ENCODE measurements at regions not wholly inside any gene's neighbourhood (a gene's known extent, or its start where the extent isn't known, plus 50 kb on each side); places are given as distances from the start of the nearest gene placed in this dataset.

DNA sequence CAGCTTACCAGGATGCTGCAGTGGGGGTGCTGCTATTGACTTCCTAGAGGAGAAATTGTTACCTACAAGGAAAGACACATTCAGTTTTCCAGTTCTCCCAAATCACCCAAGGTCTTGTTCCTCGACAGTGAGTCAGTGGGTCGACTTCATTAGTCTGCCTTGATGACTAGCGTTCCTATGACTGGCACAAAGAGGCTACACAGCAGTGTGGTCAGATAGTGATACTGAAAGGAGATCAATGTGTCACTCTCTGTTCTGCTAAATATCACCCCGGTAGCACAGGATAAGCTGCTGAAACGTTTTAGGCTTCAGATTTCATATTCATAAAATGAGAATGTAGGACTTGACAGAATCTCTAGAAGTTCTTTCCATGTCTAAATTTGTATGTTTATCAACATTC is 357.4 kb downstream of the LMX1A start:
- POLR2A ChIA-PET, result no interaction called here
- CTCF ChIA-PET, result no interaction called here
- DNase-seq (no peak), ATAC-seq (no peak)
- H3K36me3 Mint-ChIP-seq (ENCODE audit: low read depth), result no peaks in the 10 kb centered on the region
- H3K4me3 Mint-ChIP-seq, result no peak overlapping the region
- H3K4me1 Mint-ChIP-seq (ENCODE audit: low read depth), result no peaks in the 10 kb centered on the region
- no peak overlapping the region for H3K27ac Mint-ChIP-seq
- H3K9me3 Mint-ChIP-seq (ENCODE audit: insufficient read depth), result no peaks in the 10 kb centered on the region
- no peaks in the 10 kb centered on the region for H3K27me3 Mint-ChIP-seq (ENCODE audit: low read depth)

DNA sequence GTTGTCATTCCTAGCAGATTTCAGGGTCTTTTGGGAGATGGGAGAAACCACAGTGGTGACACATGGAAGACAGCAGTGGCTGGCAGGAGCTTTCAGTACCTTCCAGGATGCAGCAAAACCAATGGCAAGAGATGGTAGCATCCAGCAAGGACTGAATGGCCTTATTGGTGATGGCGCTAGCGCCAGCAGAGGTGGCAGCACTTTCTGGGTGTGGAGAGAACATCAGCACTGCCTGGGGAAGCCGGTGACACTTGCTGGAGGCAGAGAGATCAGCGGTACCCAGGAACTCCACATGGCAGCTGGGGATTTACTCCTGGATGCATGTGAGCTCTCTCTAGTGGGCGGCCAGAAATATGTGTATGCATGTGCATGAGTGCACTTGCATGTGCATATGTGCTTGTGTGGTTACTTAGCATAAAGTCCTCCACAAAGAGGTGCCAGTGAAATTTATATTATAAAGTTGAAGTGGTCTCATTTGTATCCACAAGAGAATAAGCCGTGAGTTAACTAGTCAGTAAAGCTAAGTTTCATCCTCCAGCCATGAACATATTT is 364.7 kb downstream of the LMX1A start:
- ChIA-PET CTCF (no interaction called here), POLR2A (no interaction called here)
- Mint-ChIP-seq H3K9me3 (ENCODE audit: insufficient read depth) (no peaks in the 10 kb centered on the region), H3K27me3 (ENCODE audit: low read depth) (no peaks in the 10 kb centered on the region), H3K36me3 (ENCODE audit: low read depth) (no peaks in the 10 kb centered on the region), H3K27ac (no peak overlapping the region), H3K4me1 (ENCODE audit: low read depth) (no peaks in the 10 kb centered on the region), H3K4me3 (no peak overlapping the region)
- ATAC-seq (no peak), DNase-seq (no peak)

GRCh38 chr1:164983023-164983650 is 373.4 kb downstream of the LMX1A start:
- no peak overlapping the region for H3K27ac Mint-ChIP-seq
- H3K4me1 Mint-ChIP-seq (ENCODE audit: low read depth), result no peaks in the 10 kb centered on the region
- no peaks in the 10 kb centered on the region for H3K27me3 Mint-ChIP-seq (ENCODE audit: low read depth)
- ChIA-PET POLR2A (no interaction called here), CTCF (no interaction called here)
- no peak for ATAC-seq
- no peak overlapping the region for H3K4me3 Mint-ChIP-seq
- no peaks in the 10 kb centered on the region for H3K36me3 Mint-ChIP-seq (ENCODE audit: low read depth)
- H3K9me3 Mint-ChIP-seq (ENCODE audit: insufficient read depth), result no peaks in the 10 kb centered on the region
- DNase-seq, result no peak

GRCh38 chr1:164982545-164982944 is 374.0 kb downstream of the LMX1A start:
- no peaks in the 10 kb centered on the region for H3K9me3 Mint-ChIP-seq (ENCODE audit: insufficient read depth)
- H3K4me3 Mint-ChIP-seq, result no peak overlapping the region
- DNase-seq (no peak), ATAC-seq (no peak)
- ChIA-PET CTCF (no interaction called here), POLR2A (no interaction called here)
- H3K4me1 Mint-ChIP-seq (ENCODE audit: low read depth), result no peaks in the 10 kb centered on the region
- no peaks in the 10 kb centered on the region for H3K27me3 Mint-ChIP-seq (ENCODE audit: low read depth)
- H3K36me3 Mint-ChIP-seq (ENCODE audit: low read depth), result no peaks in the 10 kb centered on the region
- no peak overlapping the region for H3K27ac Mint-ChIP-seq

DNA sequence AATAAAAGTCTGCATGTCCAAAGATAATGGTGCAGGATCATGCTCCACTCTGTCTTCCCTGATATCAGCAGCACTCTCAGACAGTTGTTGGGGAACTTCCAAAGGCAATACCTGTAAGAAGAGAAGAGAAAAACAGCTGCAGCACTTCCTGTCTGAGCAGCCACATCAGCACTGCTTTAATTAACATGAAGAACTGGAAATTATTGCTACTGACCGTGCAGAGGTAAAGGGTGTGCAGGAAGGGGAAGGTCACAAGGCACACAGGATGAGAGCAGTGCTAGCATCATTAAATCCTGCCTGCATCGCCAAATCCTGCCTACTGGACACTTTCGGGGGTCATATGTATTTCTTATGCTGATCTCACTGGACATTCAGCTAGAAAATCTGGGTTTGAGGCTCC is 379.0 kb downstream of the LMX1A start:
- POLR2A ChIA-PET, result no interaction called here
- CTCF ChIA-PET, result no interaction called here
- DNase-seq, result no peak
- no peaks in the 10 kb centered on the region for H3K9me3 Mint-ChIP-seq (ENCODE audit: insufficient read depth)
- H3K4me3 Mint-ChIP-seq, result no peak overlapping the region
- H3K27ac Mint-ChIP-seq, result no peak overlapping the region
- no peaks in the 10 kb centered on the region for H3K4me1 Mint-ChIP-seq (ENCODE audit: low read depth)
- H3K36me3 Mint-ChIP-seq (ENCODE audit: low read depth), result no peaks in the 10 kb centered on the region
- no peaks in the 10 kb centered on the region for H3K27me3 Mint-ChIP-seq (ENCODE audit: low read depth)
- no peak for ATAC-seq

GRCh38 chr1:164971921-164972415 is 384.5 kb downstream of the LMX1A start:
- Mint-ChIP-seq H3K4me1 (ENCODE audit: low read depth) (no peaks in the 10 kb centered on the region), H3K27ac (no peak overlapping the region), H3K9me3 (ENCODE audit: insufficient read depth) (no peaks in the 10 kb centered on the region), H3K36me3 (ENCODE audit: low read depth) (no peaks in the 10 kb centered on the region), H3K27me3 (ENCODE audit: low read depth) (no peaks in the 10 kb centered on the region), H3K4me3 (no peak overlapping the region)
- DNase-seq (no peak), ATAC-seq (no peak)
- ChIA-PET CTCF (no interaction called here), POLR2A (no interaction called here)

DNA sequence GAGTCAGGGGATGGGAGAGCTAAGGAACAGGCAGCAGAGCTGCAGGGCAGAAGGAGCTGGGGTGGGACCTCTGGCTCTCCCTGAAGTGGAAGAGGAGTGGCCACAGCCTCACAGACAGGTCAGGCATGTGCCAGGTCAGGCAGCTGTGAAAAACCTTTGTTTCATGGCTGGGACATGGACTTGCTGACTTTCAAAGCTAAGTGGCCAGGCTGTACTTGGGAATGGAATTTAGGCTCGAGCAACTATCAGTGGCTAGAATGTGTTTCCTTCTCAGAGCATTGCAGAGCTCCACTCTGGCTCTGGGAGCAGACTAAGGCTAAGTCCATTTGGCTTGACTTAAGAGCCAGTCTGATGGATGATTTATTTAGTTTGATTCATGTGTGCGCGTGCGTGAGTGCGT is 385.1 kb downstream of the LMX1A start:
- Mint-ChIP-seq H3K27me3 (ENCODE audit: low read depth) (no peaks in the 10 kb centered on the region), H3K4me1 (ENCODE audit: low read depth) (no peaks in the 10 kb centered on the region), H3K9me3 (ENCODE audit: insufficient read depth) (no peaks in the 10 kb centered on the region), H3K27ac (no peak overlapping the region), H3K4me3 (no peak overlapping the region), H3K36me3 (ENCODE audit: low read depth) (no peaks in the 10 kb centered on the region)
- no peak for DNase-seq
- no peak for ATAC-seq
- CTCF ChIA-PET, result no interaction called here
- POLR2A ChIA-PET, result no interaction called here

DNA sequence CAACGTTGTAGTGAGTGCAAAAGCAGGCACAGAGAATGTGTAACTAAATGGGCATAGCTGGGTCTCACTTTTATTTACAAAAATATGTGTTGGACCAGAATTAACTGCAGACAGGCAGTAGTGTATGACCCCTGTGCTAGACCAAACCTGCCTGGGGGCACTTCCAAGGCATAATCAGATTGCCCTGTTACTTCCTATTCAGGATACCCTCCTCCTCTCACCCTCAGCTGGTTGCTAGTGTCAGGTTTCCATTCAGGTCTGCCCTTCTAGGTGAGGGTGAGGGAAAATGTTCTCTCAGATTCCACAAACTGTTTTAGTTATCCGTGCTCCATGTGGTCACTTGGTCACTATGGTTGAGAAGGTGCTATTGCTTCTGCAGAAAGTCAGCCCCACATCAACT is 387.3 kb downstream of the LMX1A start:
- H3K36me3 Mint-ChIP-seq (ENCODE audit: low read depth), result no peaks in the 10 kb centered on the region
- H3K27ac Mint-ChIP-seq, result no peak overlapping the region
- ChIA-PET POLR2A (no interaction called here), CTCF (no interaction called here)
- no peaks in the 10 kb centered on the region for H3K9me3 Mint-ChIP-seq (ENCODE audit: insufficient read depth)
- no peak for ATAC-seq
- H3K27me3 Mint-ChIP-seq (ENCODE audit: low read depth), result no peaks in the 10 kb centered on the region
- no peak for DNase-seq
- H3K4me3 Mint-ChIP-seq, result no peak overlapping the region
- no peaks in the 10 kb centered on the region for H3K4me1 Mint-ChIP-seq (ENCODE audit: low read depth)

- no peak for DNase-seq
Observed at GRCh38 chr1:164967300-164967699, 389.2 kb downstream of the LMX1A start.

GRCh38 chr1:164961715-164962114 is 394.8 kb downstream of the LMX1A start:
- ChIA-PET POLR2A (interaction anchor here (0.6 kb wide), 1 partner anchor 925 kb away, joined by 6 read pairs; no protein-coding TSS in a partner anchor), CTCF (no interaction called here)
- H3K4me3 Mint-ChIP-seq, result no peak overlapping the region
- H3K27ac Mint-ChIP-seq, result no peak overlapping the region
- DNase-seq (no peak), ATAC-seq (no peak)
- H3K36me3 Mint-ChIP-seq (ENCODE audit: low read depth), result no peaks in the 10 kb centered on the region
- H3K9me3 Mint-ChIP-seq (ENCODE audit: insufficient read depth), result peaks cover 3% of the 10 kb centered on the region
- H3K4me1 Mint-ChIP-seq (ENCODE audit: low read depth), result no peaks in the 10 kb centered on the region
- no peaks in the 10 kb centered on the region for H3K27me3 Mint-ChIP-seq (ENCODE audit: low read depth)

More at GRCh38 chr1:164967300-164967699, 389.2 kb downstream of the LMX1A start:
- Mint-ChIP-seq H3K4me3 (no peak overlapping the region), H3K9me3 (ENCODE audit: insufficient read depth) (no peaks in the 10 kb centered on the region), H3K4me1 (ENCODE audit: low read depth) (no peaks in the 10 kb centered on the region), H3K27me3 (ENCODE audit: low read depth) (no peaks in the 10 kb centered on the region), H3K36me3 (ENCODE audit: low read depth) (no peaks in the 10 kb centered on the region), H3K27ac (no peak overlapping the region)
- POLR2A ChIA-PET, result no interaction called here
- ATAC-seq, result no peak
- CTCF ChIA-PET, result no interaction called here

DNA sequence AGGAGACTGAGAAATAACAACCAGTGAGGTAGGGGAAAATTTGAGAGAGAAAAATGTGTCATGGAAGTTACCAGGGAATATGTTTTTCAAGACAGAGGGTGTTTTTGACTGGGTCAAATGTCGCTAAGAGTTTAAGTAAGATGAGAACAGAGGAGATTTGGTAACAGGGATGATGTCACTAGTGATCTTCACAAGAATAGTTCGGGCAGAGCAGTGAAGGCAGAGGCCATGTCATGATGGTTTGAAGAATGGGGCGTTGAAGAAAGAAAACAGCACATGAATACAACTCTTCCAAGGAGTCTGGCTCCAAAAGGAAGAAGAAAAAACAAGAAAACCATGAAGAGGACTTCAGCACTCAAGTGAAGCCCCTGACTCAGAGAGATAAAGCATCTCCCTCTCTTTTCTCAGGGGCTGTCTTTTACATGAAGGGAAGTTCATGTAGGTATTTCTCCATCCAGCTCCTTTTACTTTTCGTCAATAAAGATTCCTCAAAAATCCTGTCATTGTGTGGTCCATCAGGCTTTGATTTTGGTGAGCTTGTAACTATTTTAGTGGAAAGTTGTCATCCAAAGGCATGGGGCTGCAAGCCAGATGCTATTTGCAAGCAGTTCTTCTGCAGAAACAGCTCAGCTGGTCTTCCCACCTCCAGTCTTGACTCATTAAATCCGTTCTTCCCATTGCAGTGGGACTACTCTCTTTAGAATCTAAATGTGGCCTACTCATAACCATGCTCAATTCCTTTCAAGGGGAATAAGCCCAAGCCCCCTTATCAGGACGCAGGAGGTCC is 397.3 kb downstream of the LMX1A start:
- no peak overlapping the region for H3K4me3 Mint-ChIP-seq
- ChIA-PET POLR2A (no interaction called here), CTCF (no interaction called here)
- no peaks in the 10 kb centered on the region for H3K36me3 Mint-ChIP-seq (ENCODE audit: low read depth)
- H3K27ac Mint-ChIP-seq, result no peak overlapping the region
- no peaks in the 10 kb centered on the region for H3K27me3 Mint-ChIP-seq (ENCODE audit: low read depth)
- H3K4me1 Mint-ChIP-seq (ENCODE audit: low read depth), result no peaks in the 10 kb centered on the region
- DNase-seq (no peak), ATAC-seq (no peak)
- H3K9me3 Mint-ChIP-seq (ENCODE audit: insufficient read depth), result peaks cover 3% of the 10 kb centered on the region

GRCh38 chr1:164953815-164954214 is 394.8 kb downstream of the PBX1 start:
- Mint-ChIP-seq H3K9me3 (ENCODE audit: insufficient read depth) (peaks cover 3% of the 10 kb centered on the region), H3K4me3 (no peak overlapping the region), H3K4me1 (ENCODE audit: low read depth) (no peaks in the 10 kb centered on the region), H3K27me3 (ENCODE audit: low read depth) (no peaks in the 10 kb centered on the region), H3K36me3 (ENCODE audit: low read depth) (no peaks in the 10 kb centered on the region), H3K27ac (no peak overlapping the region)
- CTCF ChIA-PET, result no interaction called here
- ATAC-seq (no peak), DNase-seq (no peak)
- POLR2A ChIA-PET, result no interaction called here
